A673 (cell line): ENCODE measurements at regions not wholly inside any gene's neighbourhood (a gene's known extent, or its start where the extent isn't known, plus 50 kb on each side); places are given as distances from the start of the nearest gene placed in this dataset.

Experiments used
- BruUV-seq: library from RNA; stranded (reverse); fragments of 400-500 nt; replicated peaks from 2 replicates; lab custom pipeline; 2021; lab: Mats Ljungman, UMichigan
- CTCF ChIA-PET: fragments of 300-600 bp; sonication (Branson Sonifier 250); formaldehyde crosslinking; loops from one replicate; lab custom pipeline; 2022; ENCODE audit warnings: antibody characterized with exemption; lab: Charles Lee
- POLR2A ChIA-PET: fragments of 300-600 bp; sonication (Branson Sonifier 250); formaldehyde crosslinking; loops from one replicate; lab custom pipeline; 2022; ENCODE audit warnings: antibody characterized with exemption; ENCODE audit not compliant: low non-redundant PET; lab: Charles Lee
- DNase-seq: peaks from one replicate; pipeline ENCODE4 v3.0.0-alpha.2; 2015; ENCODE audit warnings: low spot score
- H3K27ac ChIP-seq: fragments of 200-600 bp; sonication (generic); 2 replicates; pipeline ENCODE4 v1.5.1; 2016; ENCODE audit warnings: mixed run types, low read depth, mild to moderate bottlenecking, mixed read lengths, antibody characterized with exemption, low read length; ENCODE audit not compliant: poor library complexity, severe bottlenecking
- H3K27me3 ChIP-seq: fragments of 200-600 bp; sonication (generic); replicated peaks from 2 replicates; pipeline ENCODE4 v1.6.1; 2017; ENCODE audit warnings: mixed run types, low read depth, mild to moderate bottlenecking, mixed read lengths, antibody characterized with exemption, low read length; ENCODE audit not compliant: insufficient read depth, poor library complexity
- H3K36me3 ChIP-seq: fragments of 200-600 bp; sonication (generic); 2 replicates; pipeline ENCODE4 v1.6.1; 2016; ENCODE audit warnings: mixed run types, mild to moderate bottlenecking, mixed read lengths, antibody characterized with exemption, low read length; ENCODE audit not compliant: insufficient read depth, poor library complexity, severe bottlenecking
- H3K4me1 ChIP-seq: fragments of 200-600 bp; sonication (generic); 2 replicates; pipeline ENCODE4 v1.6.1; 2017; ENCODE audit warnings: mixed run types, mild to moderate bottlenecking, mixed read lengths, antibody characterized with exemption, low read length; ENCODE audit not compliant: insufficient read depth, poor library complexity, severe bottlenecking
- H3K4me3 ChIP-seq: fragments of 200-600 bp; sonication (generic); 2 replicates; pipeline ENCODE4 v1.5.1; 2016; ENCODE audit warnings: low read depth, mixed run types, mild to moderate bottlenecking, mixed read lengths, low read length; ENCODE audit not compliant: poor library complexity, severe bottlenecking
- H3K9me3 ChIP-seq: fragments of 200-600 bp; sonication (generic); 2 replicates; pipeline ENCODE4 v1.6.1; 2016; ENCODE audit warnings: mixed run types, low read depth, mild to moderate bottlenecking, mixed read lengths, antibody characterized with exemption, low read length; ENCODE audit not compliant: poor library complexity, severe bottlenecking
- CTCF ChIP-seq: fragments of 300-800, 200-600 bp; sonication (generic); conservative IDR thresholded peaks from 2 replicates; pipeline ENCODE4 v1.5.1; 2017; ENCODE audit warnings: low read depth, mild to moderate bottlenecking, antibody characterized with exemption, low read length, moderate library complexity, mixed read lengths
- EZH2 ChIP-seq: fragments of 200-600 bp; sonication (generic); IDR thresholded peaks from 2 replicates; pipeline ENCODE4 v1.6.1; 2017; ENCODE audit warnings: borderline replicate concordance, low read depth, mild to moderate bottlenecking, mixed read lengths, antibody characterized with exemption, low read length; ENCODE audit not compliant: poor library complexity, severe bottlenecking
- intact Hi-C: fragments of 100-400 bp; cut with micrococcal nuclease; formaldehyde crosslinking; loops from one replicate; pipeline ENCODE4 v1.10.0; 2022; ENCODE audit not compliant: unreplicated experiment

- TF ChIP-seq CTCF, result no peak
- no peak for TF ChIP-seq EZH2
- Histone ChIP-seq H3K9me3 (no peaks in the 10 kb centered on the region), H3K4me1 (no peaks in the 10 kb centered on the region), H3K4me3 (no peak overlapping the region), H3K27me3 (no peaks in the 10 kb centered on the region), H3K27ac (no peak overlapping the region), H3K36me3 (no peaks in the 10 kb centered on the region)
- ChIA-PET POLR2A (no interaction called here), CTCF (no interaction called here)
- intact Hi-C loops, result no loop called here
- no TSS peak for BruUV-seq
- DNase-seq, result no peak
These were observed 248.0 kb upstream of the ARRDC4 start for GRCh38 chr15:97712530-97712929.

GRCh38 chr15:97717806-97718205 lies 242.7 kb upstream of the ARRDC4 start:
- no peak for DNase-seq
- intact Hi-C loops, result no loop called here
- no peaks in the 10 kb centered on the region for H3K36me3 ChIP-seq
- H3K4me1 ChIP-seq, result no peaks in the 10 kb centered on the region
- no TSS peak for BruUV-seq
- no peak overlapping the region for H3K4me3 ChIP-seq
- ChIA-PET POLR2A (no interaction called here), CTCF (no interaction called here)
- TF ChIP-seq CTCF, result no peak
- no peak for TF ChIP-seq EZH2
- no peaks in the 10 kb centered on the region for H3K9me3 ChIP-seq
- no peaks in the 10 kb centered on the region for H3K27me3 ChIP-seq
- H3K27ac ChIP-seq, result no peak overlapping the region

- no peak for DNase-seq
- CTCF ChIA-PET, result no interaction called here
- Histone ChIP-seq H3K27ac (no peak overlapping the region), H3K27me3 (no peaks in the 10 kb centered on the region), H3K9me3 (no peaks in the 10 kb centered on the region), H3K4me1 (no peaks in the 10 kb centered on the region), H3K36me3 (no peaks in the 10 kb centered on the region), H3K4me3 (no peak overlapping the region)
- POLR2A ChIA-PET, result no interaction called here
- TF ChIP-seq EZH2 (no peak), CTCF (no peak)
- intact Hi-C loops, result no loop called here
- BruUV-seq, result no TSS peak
These were observed 242.0 kb upstream of the ARRDC4 start for GRCh38 chr15:97718509-97718908.
